NB4 (cell line): ENCODE measurements at regions not wholly inside any gene's neighbourhood (a gene's known extent, or its start where the extent isn't known, plus 50 kb on each side); places are given as distances from the start of the nearest gene placed in this dataset.

Experiments used
- DNase-seq: peaks from one replicate; pipeline ENCODE4 v3.0.0; 2010; ENCODE audit warnings: low read depth
- H3K4me3 ChIP-seq: one replicate; pipeline ENCODE4 v1.5.1; 2011; ENCODE audit warnings: mild to moderate bottlenecking, low read depth, low read length, moderate library complexity
- MAX ChIP-seq: IDR thresholded peaks from 2 replicates; pipeline ENCODE4 v1.6.1; 2011; ENCODE audit warnings: low read depth, low read length
- MYC ChIP-seq: IDR thresholded peaks from 2 replicates; pipeline ENCODE4 v1.6.1; 2011; ENCODE audit warnings: low read depth, low read length
- POLR2A ChIP-seq: IDR thresholded peaks from 2 replicates; pipeline ENCODE4 v1.6.1; 2011; ENCODE audit warnings: mild to moderate bottlenecking; ENCODE audit not compliant: insufficient read length; ENCODE audit errors: extremely low read depth
- TF ChIP-seq, protein P1 (sequence below): IDR thresholded peaks from one replicate; pipeline ENCODE4 v1.5.1; 2012; ENCODE audit warnings: low read depth, low read length

GRCh38 chr13:89097994-89098393 lies 1426.8 kb downstream of the SLITRK5 start:
- no peak for TF ChIP-seq POLR2A
- TF ChIP-seq MAX: no peak
- TF ChIP-seq, protein P1, sequence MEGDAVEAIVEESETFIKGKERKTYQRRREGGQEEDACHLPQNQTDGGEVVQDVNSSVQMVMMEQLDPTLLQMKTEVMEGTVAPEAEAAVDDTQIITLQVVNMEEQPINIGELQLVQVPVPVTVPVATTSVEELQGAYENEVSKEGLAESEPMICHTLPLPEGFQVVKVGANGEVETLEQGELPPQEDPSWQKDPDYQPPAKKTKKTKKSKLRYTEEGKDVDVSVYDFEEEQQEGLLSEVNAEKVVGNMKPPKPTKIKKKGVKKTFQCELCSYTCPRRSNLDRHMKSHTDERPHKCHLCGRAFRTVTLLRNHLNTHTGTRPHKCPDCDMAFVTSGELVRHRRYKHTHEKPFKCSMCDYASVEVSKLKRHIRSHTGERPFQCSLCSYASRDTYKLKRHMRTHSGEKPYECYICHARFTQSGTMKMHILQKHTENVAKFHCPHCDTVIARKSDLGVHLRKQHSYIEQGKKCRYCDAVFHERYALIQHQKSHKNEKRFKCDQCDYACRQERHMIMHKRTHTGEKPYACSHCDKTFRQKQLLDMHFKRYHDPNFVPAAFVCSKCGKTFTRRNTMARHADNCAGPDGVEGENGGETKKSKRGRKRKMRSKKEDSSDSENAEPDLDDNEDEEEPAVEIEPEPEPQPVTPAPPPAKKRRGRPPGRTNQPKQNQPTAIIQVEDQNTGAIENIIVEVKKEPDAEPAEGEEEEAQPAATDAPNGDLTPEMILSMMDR: no peak
- TF ChIP-seq MYC: no peak
- H3K4me3 ChIP-seq: no peak overlapping the region

DNA sequence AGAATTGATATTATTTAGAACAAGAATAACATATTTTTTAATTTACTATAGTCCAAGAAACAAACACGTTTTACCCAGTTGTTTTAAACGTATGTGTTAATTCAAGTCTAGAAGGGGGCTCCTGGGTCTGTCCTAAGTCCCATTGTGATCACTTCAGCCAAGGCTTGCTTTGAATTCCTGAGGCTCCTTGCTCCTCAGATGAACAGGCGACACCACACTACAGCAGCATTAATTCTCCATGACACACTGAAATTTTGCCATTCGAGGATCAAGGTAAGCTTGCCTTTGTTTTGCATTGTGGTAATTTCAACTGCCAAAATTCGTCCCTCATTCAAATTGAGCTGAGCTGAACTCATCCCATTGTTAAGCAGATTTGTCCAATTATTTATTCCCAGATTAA lies 1442.6 kb downstream of the SLITRK5 start:
- no peak for DNase-seq
- H3K4me3 ChIP-seq: no peak overlapping the region
- TF ChIP-seq, protein P1: no peak
- no peak for TF ChIP-seq MYC
- no peak for TF ChIP-seq MAX
- no peak for TF ChIP-seq POLR2A

More at GRCh38 chr13:89097994-89098393, 1426.8 kb downstream of the SLITRK5 start:
- peak; percentile 51 for DNase-seq

GRCh38 chr13:89115307-89115706 lies 1444.1 kb downstream of the SLITRK5 start:
- no peak for TF ChIP-seq POLR2A
- TF ChIP-seq, protein P1: peak; percentile 24
- no peak overlapping the region for H3K4me3 ChIP-seq
- DNase-seq: peak; percentile 4

- TF ChIP-seq, protein P1: no peak
- no peak for TF ChIP-seq POLR2A
- no peak for TF ChIP-seq MAX
- H3K4me3 ChIP-seq: no peak overlapping the region
- no peak for DNase-seq
Measured at GRCh38 chr13:89136678-89137077, 1465.5 kb downstream of the SLITRK5 start.

DNA sequence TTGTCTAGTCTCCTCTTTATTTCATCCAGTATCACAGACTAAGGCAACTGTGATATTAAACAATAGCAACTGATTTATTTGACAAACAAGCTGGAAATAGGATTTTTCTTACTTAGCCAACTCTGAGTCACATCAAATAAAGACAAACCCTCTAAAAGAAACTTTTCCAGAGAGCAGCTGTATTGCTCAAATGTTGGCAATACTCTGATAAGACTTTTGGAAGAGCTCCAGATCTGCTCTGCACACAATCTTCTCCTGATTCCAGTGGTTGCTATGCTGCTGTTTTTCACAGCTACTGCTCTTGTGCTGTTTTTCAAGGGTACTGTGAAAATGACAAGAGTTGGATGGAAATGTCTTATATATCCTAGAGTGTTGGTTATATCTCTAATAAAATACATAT lies 1479.2 kb downstream of the SLITRK5 start:
- TF ChIP-seq POLR2A (no peak), MYC (no peak), MAX (no peak)
- TF ChIP-seq, protein P1: no peak
- no peak for DNase-seq
- no peak overlapping the region for H3K4me3 ChIP-seq

DNA sequence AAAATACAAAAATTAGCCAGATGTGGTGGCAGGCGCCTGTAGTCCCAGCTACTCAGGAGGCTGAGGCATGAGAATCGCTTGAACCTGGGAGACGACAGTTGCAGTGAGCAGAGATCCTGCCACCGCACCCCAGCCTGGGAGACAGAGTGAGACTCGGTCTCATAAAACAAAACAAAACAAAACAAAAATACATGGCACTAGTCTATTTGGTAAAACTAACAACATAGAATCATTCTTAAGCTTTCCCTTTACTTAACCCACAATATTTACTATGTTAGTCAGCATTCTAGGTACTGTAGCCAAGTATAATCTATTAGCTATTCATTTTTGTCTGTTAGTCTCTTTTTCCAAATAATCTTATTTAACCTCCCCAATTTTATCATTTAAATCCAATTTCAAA lies 1482.8 kb downstream of the SLITRK5 start:
- H3K4me3 ChIP-seq: no peak overlapping the region
- no peak for DNase-seq
- TF ChIP-seq MAX (no peak), POLR2A (no peak), MYC (no peak)
